Panc1 (cell line): ENCODE measurements at regions not wholly inside any gene's neighbourhood (a gene's known extent, or its start where the extent isn't known, plus 50 kb on each side); places are given as distances from the start of the nearest gene placed in this dataset.

Experiments used
- ATAC-seq: fragments of 200-7000 bp; cut with Tn5 transposase; 2 replicates; pipeline ENCODE4 v1.9.1; 2020; ENCODE audit warnings: mild to moderate bottlenecking, moderate library complexity
- BruUV-seq: library from RNA; stranded (reverse); fragments of 400-500 nt; replicated peaks from 2 replicates; lab custom pipeline; 2021; lab: Mats Ljungman, UMichigan
- CTCF ChIA-PET: fragments of 300-600 bp; sonication (Branson Sonifier 250); formaldehyde crosslinking; loops from one replicate; lab custom pipeline; 2022; ENCODE audit warnings: antibody characterized with exemption; lab: Charles Lee
- POLR2A ChIA-PET: fragments of 300-600 bp; sonication (Branson Sonifier 250); formaldehyde crosslinking; loops from one replicate; lab custom pipeline; 2022; ENCODE audit warnings: antibody characterized with exemption; lab: Charles Lee
- DNase-seq: peaks from one replicate; pipeline ENCODE4 v3.0.0-alpha.2; 2010; ENCODE audit warnings: low read depth, low spot score
- H3K27ac ChIP-seq: 2 replicates; pipeline ENCODE4 v1.5.1; 2011; ENCODE audit warnings: mild to moderate bottlenecking, low read length, inconsistent platforms
- H3K27me3 ChIP-seq: fragments of 200-500 bp; sonication (Bioruptor generic); 2 replicates; pipeline ENCODE4 v1.6.0; 2014; ENCODE audit warnings: low read length, inconsistent platforms; ENCODE audit not compliant: control insufficient read depth, insufficient read depth
- H3K36me3 ChIP-seq: fragments of 200-500 bp; sonication (Bioruptor generic); 2 replicates; pipeline ENCODE4 v1.5.1; 2014; ENCODE audit warnings: inconsistent platforms, mild to moderate bottlenecking, low read length, moderate library complexity; ENCODE audit not compliant: control insufficient read depth, insufficient read depth
- H3K4me1 ChIP-seq: 2 replicates; pipeline ENCODE4 v1.5.1; 2011; ENCODE audit warnings: inconsistent platforms, mild to moderate bottlenecking, low read length, moderate library complexity; ENCODE audit not compliant: control insufficient read depth, insufficient read depth
- H3K4me3 ChIP-seq, 2 experiments: 2 replicates each; pipeline ENCODE4 v1.5.1; 2011 to 2012; ENCODE audit warnings: low read depth in 2 of 2, low read length in 2 of 2, mild to moderate bottlenecking in 2 of 2, inconsistent platforms in 1 of 2, moderate library complexity in 1 of 2
- H3K9me3 ChIP-seq: fragments of 200-500 bp; sonication (Bioruptor generic); 2 replicates; pipeline ENCODE4 v1.5.1; 2014; ENCODE audit warnings: low read depth, mild to moderate bottlenecking, inconsistent platforms, low read length, moderate library complexity; ENCODE audit not compliant: control insufficient read depth, insufficient read depth
- CTCF ChIP-seq: fragments of 450-650 bp; IDR thresholded peaks from 2 replicates; pipeline ENCODE4 v1.5.1; 2017; ENCODE audit warnings: mild to moderate bottlenecking
- POLR2AphosphoS5 ChIP-seq: IDR thresholded peaks from 2 replicates; pipeline ENCODE4 v1.6.1; 2012; ENCODE audit warnings: mild to moderate bottlenecking, low read depth, low read length, moderate library complexity
- REST ChIP-seq, 2 experiments: IDR thresholded peaks; 2 replicates each; pipeline ENCODE4 v1.6.1; 2011 to 2012; ENCODE audit warnings: low read depth in 2 of 2, control low read depth in 1 of 2, low read length in 1 of 2, mild to moderate bottlenecking in 1 of 2, moderate library complexity in 1 of 2; ENCODE audit not compliant: insufficient read depth in 1 of 2
- SIN3A ChIP-seq: IDR thresholded peaks from 2 replicates; pipeline ENCODE4 v1.6.1; 2012; ENCODE audit warnings: low read depth, mild to moderate bottlenecking, low read length, moderate library complexity, borderline replicate concordance; ENCODE audit not compliant: insufficient read depth
- TCF7L2 ChIP-seq: IDR thresholded peaks from 2 replicates; pipeline ENCODE4 v1.6.1; 2011; ENCODE audit warnings: mild to moderate bottlenecking, low read depth, low read length, inconsistent platforms
- in situ Hi-C: cut with HindIII; loops from 2 replicates; pipeline ENCODE4 v1.10.0; 2016; ENCODE audit warnings: low sequenced_read_pairs, low pct_unique_long_range_greater_than_20kb
- intact Hi-C: fragments of 100-400 bp; cut with micrococcal nuclease; formaldehyde crosslinking; loops from one replicate; pipeline ENCODE4 v1.10.0; 2022; ENCODE audit not compliant: unreplicated experiment

- ChIA-PET POLR2A (no interaction called here), CTCF (no interaction called here)
- in situ Hi-C loops, result no loop called here
- H3K4me1 ChIP-seq, result no peaks in the 10 kb centered on the region
- ATAC-seq (no peak), DNase-seq (no peak)
- intact Hi-C loops, result no loop called here
- H3K4me3 ChIP-seq, result no peak overlapping the region
- no peak overlapping the region for H3K27ac ChIP-seq
- no peak for TF ChIP-seq TCF7L2
- TF ChIP-seq SIN3A, result no peak
- no peak for TF ChIP-seq POLR2AphosphoS5
- no peak for TF ChIP-seq CTCF
- no peak for TF ChIP-seq REST (IDR thresholded peaks at IDR 0.05; ENCODE audit: insufficient read depth in 1 of 2, low read depth in 2 of 2, low read length in 1 of 2)
- H3K9me3 ChIP-seq, result no peaks in the 10 kb centered on the region
- no peaks in the 10 kb centered on the region for H3K27me3 ChIP-seq
- BruUV-seq, result no TSS peak
- no peaks in the 10 kb centered on the region for H3K36me3 ChIP-seq
Measured at GRCh38 chr4:103774326-103774825, 54.6 kb upstream of the TACR3 start.

GRCh38 chr4:103773691-103774231 lies 54.0 kb upstream of the TACR3 start:
- no TSS peak for BruUV-seq
- Histone ChIP-seq H3K27me3 (no peaks in the 10 kb centered on the region), H3K27ac (no peak overlapping the region), H3K4me3 (no peak overlapping the region), H3K36me3 (no peaks in the 10 kb centered on the region), H3K9me3 (no peaks in the 10 kb centered on the region), H3K4me1 (no peaks in the 10 kb centered on the region)
- DNase-seq (no peak), ATAC-seq (no peak)
- in situ Hi-C loops, result no loop called here
- TF ChIP-seq SIN3A, result no peak
- TF ChIP-seq TCF7L2, result no peak
- no peak for TF ChIP-seq CTCF
- TF ChIP-seq REST (IDR thresholded peaks at IDR 0.05; ENCODE audit: insufficient read depth in 1 of 2, low read depth in 2 of 2, low read length in 1 of 2), result no peak
- TF ChIP-seq POLR2AphosphoS5, result no peak
- POLR2A ChIA-PET, result no interaction called here
- intact Hi-C loops, result no loop called here
- CTCF ChIA-PET, result no interaction called here
